HL-60 (cell line): ENCODE measurements at regions not wholly inside any gene's neighbourhood (a gene's known extent, or its start where the extent isn't known, plus 50 kb on each side); places are given as distances from the start of the nearest gene placed in this dataset.

ENCODE experiments used
- POLR2AphosphoS5 ChIP-seq: IDR thresholded peaks from 2 replicates; pipeline ENCODE4 v1.6.1; 2012; ENCODE audit warnings: low read depth
- TF ChIP-seq, protein P1 (sequence below): IDR thresholded peaks from one replicate; pipeline ENCODE4 v1.5.1; 2011; ENCODE audit warnings: low read length, control low read depth, inconsistent platforms; ENCODE audit not compliant: insufficient read depth

GRCh38 chr4:85024671-85025070, 58.2 kb upstream of the WDFY3 start:
- TF ChIP-seq, protein P1, sequence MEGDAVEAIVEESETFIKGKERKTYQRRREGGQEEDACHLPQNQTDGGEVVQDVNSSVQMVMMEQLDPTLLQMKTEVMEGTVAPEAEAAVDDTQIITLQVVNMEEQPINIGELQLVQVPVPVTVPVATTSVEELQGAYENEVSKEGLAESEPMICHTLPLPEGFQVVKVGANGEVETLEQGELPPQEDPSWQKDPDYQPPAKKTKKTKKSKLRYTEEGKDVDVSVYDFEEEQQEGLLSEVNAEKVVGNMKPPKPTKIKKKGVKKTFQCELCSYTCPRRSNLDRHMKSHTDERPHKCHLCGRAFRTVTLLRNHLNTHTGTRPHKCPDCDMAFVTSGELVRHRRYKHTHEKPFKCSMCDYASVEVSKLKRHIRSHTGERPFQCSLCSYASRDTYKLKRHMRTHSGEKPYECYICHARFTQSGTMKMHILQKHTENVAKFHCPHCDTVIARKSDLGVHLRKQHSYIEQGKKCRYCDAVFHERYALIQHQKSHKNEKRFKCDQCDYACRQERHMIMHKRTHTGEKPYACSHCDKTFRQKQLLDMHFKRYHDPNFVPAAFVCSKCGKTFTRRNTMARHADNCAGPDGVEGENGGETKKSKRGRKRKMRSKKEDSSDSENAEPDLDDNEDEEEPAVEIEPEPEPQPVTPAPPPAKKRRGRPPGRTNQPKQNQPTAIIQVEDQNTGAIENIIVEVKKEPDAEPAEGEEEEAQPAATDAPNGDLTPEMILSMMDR: no peak
- no peak for TF ChIP-seq POLR2AphosphoS5
